BE2C (cell line): ENCODE measurements at regions not wholly inside any gene's neighbourhood (a gene's known extent, or its start where the extent isn't known, plus 50 kb on each side); places are given as distances from the start of the nearest gene placed in this dataset.

Experiments used
- DNase-seq: peaks from one replicate; pipeline ENCODE4 v3.0.0-alpha.2; 2020
- H3K27me3 ChIP-seq: fragments of 250-450 bp; sonication (Bioruptor Pico); 2 replicates; pipeline ENCODE4 v1.5.1; 2020; ENCODE audit warnings: mild to moderate bottlenecking
- H3K36me3 ChIP-seq: fragments of 250-450 bp; sonication (Bioruptor Pico); 2 replicates; pipeline ENCODE4 v1.5.1; 2020; ENCODE audit warnings: mild to moderate bottlenecking
- H3K4me1 ChIP-seq: fragments of 250-450 bp; sonication (Bioruptor Pico); 2 replicates; pipeline ENCODE4 v1.5.1; 2020
- H3K4me3 ChIP-seq: 2 replicates; pipeline ENCODE4 v1.5.1; 2011; ENCODE audit warnings: low read depth, low read length
- H3K9me3 ChIP-seq: fragments of 250-450 bp; sonication (Bioruptor Pico); 2 replicates; pipeline ENCODE4 v1.5.1; 2020
- CTCF ChIP-seq: IDR thresholded peaks from 2 replicates; pipeline ENCODE4 v1.5.1; 2012; ENCODE audit warnings: mild to moderate bottlenecking, low read depth, low read length

DNA sequence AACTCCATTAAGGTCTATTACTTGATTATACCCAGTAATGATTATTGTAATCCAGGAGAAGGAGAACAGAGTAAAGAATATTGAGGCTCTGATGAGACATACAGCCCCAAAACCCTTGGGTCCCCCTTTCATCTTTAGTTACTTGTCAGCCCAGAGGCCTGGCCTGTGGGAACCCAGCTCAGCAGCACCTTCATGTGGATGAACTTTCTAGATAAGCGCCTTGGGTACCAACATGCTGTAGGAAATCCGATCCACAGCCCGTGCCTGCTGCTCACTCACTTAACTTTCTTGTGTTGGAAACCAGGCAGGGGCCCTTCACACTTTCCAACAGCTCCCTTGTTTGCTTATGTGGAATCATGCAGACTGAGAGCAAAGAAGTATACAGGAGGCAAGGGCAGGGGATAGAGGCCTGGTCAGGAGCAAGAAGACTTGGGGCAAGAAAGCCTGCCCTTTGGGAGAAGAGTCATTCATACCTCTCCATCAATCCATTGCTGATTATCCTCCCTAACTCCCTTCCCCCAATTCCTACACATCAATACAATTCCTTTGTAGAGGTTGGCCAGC is 64.0 kb upstream of the SOX9 start:
- no peaks in the 10 kb centered on the region for H3K4me1 ChIP-seq
- no peak for DNase-seq
- H3K4me3 ChIP-seq = no peak overlapping the region
- H3K9me3 ChIP-seq = no peaks in the 10 kb centered on the region
- H3K27me3 ChIP-seq = no peaks in the 10 kb centered on the region
- peak; percentile 12 for TF ChIP-seq CTCF
- no peaks in the 10 kb centered on the region for H3K36me3 ChIP-seq

- Histone ChIP-seq H3K27me3 (no peaks in the 10 kb centered on the region), H3K4me3 (no peak overlapping the region), H3K4me1 (no peaks in the 10 kb centered on the region), H3K36me3 (no peaks in the 10 kb centered on the region), H3K9me3 (no peaks in the 10 kb centered on the region)
- no peak for DNase-seq
- no peak for TF ChIP-seq CTCF
Measured at GRCh38 chr17:72060084-72060483, 60.7 kb upstream of the SOX9 start.

DNA sequence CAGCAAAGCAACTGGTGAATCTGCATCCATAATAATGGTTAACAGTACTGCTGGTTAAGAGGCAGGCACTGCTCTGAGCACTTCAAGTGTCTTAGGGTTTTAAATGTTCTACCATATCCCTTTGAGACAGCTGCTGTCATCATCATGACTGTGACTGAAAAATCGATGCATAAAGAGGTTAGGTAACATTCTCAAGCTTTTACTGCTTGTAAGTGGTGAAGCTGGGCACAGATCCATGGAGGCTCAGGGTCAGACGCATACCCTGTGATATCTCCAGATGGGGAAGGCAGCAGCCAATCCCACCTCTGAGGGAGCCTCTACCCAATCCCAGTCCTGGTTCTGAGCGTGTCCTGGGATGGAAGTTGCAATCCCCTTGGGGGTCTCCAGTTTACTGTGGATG is 57.6 kb upstream of the SOX9 start:
- TF ChIP-seq CTCF = no peak
- H3K4me3 ChIP-seq = no peak overlapping the region
- no peaks in the 10 kb centered on the region for H3K9me3 ChIP-seq
- H3K27me3 ChIP-seq = no peaks in the 10 kb centered on the region
- H3K4me1 ChIP-seq = no peaks in the 10 kb centered on the region
- H3K36me3 ChIP-seq = no peaks in the 10 kb centered on the region
- DNase-seq = no peak

- no peaks in the 10 kb centered on the region for H3K27me3 ChIP-seq
- no peak for TF ChIP-seq CTCF
- H3K4me1 ChIP-seq = no peaks in the 10 kb centered on the region
- H3K9me3 ChIP-seq = no peaks in the 10 kb centered on the region
- no peak for DNase-seq
- H3K36me3 ChIP-seq = no peaks in the 10 kb centered on the region
- H3K4me3 ChIP-seq = no peak overlapping the region
Measured at GRCh38 chr17:72063756-72064450, 56.9 kb upstream of the SOX9 start.

DNA sequence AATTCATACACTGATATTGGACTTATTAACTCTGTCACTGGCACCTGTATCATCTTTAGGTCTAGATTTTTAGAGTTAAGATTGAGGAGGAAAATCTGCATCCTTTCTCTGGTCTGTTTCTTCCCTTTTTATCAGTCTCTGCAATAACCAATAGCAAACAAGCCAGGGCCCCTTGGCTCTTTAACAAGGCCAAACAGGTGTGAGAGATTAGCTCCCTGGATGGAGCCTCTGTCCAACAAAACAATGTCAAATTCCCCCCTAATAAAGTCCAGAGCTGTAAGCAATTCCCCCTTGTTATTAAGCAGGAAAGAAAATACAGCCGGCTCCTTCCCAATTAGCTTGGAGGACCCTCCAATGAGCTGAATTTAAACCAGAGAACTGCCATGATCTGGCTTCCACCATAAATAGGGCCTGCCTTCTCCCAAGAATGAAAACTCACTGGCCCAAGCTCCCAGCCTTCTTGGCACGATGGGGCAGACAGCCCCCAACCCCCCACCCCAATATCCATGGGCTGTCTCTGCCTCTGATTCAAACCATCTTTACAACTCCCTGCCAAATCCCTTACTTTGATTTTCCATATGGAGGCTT is 56.1 kb upstream of the SOX9 start:
- no peaks in the 10 kb centered on the region for H3K9me3 ChIP-seq
- no peak overlapping the region for H3K4me3 ChIP-seq
- H3K27me3 ChIP-seq = no peaks in the 10 kb centered on the region
- TF ChIP-seq CTCF = no peak
- no peak for DNase-seq
- H3K36me3 ChIP-seq = no peaks in the 10 kb centered on the region
- H3K4me1 ChIP-seq = no peaks in the 10 kb centered on the region

GRCh38 chr17:72065556-72065955 is 55.3 kb upstream of the SOX9 start:
- no peak overlapping the region for H3K4me3 ChIP-seq
- no peaks in the 10 kb centered on the region for H3K36me3 ChIP-seq
- no peaks in the 10 kb centered on the region for H3K27me3 ChIP-seq
- no peaks in the 10 kb centered on the region for H3K4me1 ChIP-seq
- DNase-seq = no peak
- no peaks in the 10 kb centered on the region for H3K9me3 ChIP-seq
- no peak for TF ChIP-seq CTCF
